GM12873 (cell line): ENCODE measurements at regions not wholly inside any gene's neighbourhood (a gene's known extent, or its start where the extent isn't known, plus 50 kb on each side); places are given as distances from the start of the nearest gene placed in this dataset.

Experiments used
- CTCF ChIP-seq: IDR thresholded peaks from 2 replicates; pipeline ENCODE4 v1.5.1; 2012; ENCODE audit warnings: low read depth, mild to moderate bottlenecking, moderate library complexity, low read length, control low read depth; ENCODE audit not compliant: insufficient read depth; ENCODE audit errors: missing control alignments

GRCh38 chr11:106503901-106504300, 426.4 kb downstream of the AASDHPPT start:
- TF ChIP-seq CTCF = no peak

GRCh38 chr11:106507645-106508306, 430.3 kb downstream of the AASDHPPT start:
- no peak for TF ChIP-seq CTCF

- no peak for TF ChIP-seq CTCF
Measured at GRCh38 chr11:106514706-106515105, 437.2 kb downstream of the AASDHPPT start.

GRCh38 chr11:106517426-106517825, 440.0 kb downstream of the AASDHPPT start:
- TF ChIP-seq CTCF = no peak

GRCh38 chr11:106520146-106520912, 442.9 kb downstream of the AASDHPPT start:
- TF ChIP-seq CTCF = no peak

- TF ChIP-seq CTCF = no peak
Measured at GRCh38 chr11:106520920-106521319, 443.5 kb downstream of the AASDHPPT start.

- no peak for TF ChIP-seq CTCF
Measured at GRCh38 chr11:106523171-106523570, 445.7 kb downstream of the AASDHPPT start.
